GM21576 (cell line): ENCODE measurements at regions not wholly inside any gene's neighbourhood (a gene's known extent, or its start where the extent isn't known, plus 50 kb on each side); places are given as distances from the start of the nearest gene placed in this dataset.

Experiments
- ATAC-seq: cut with Tn5 transposase; IDR thresholded peaks from one replicate; pipeline ENCODE4 v1.9.1; 2021; ENCODE audit warnings: mild to moderate bottlenecking, moderate library complexity; ENCODE audit not compliant: unreplicated experiment

GRCh38 chr10:44807451-44807850 lies 103.7 kb upstream of the TMEM72 start:
- ATAC-seq: no peak

DNA sequence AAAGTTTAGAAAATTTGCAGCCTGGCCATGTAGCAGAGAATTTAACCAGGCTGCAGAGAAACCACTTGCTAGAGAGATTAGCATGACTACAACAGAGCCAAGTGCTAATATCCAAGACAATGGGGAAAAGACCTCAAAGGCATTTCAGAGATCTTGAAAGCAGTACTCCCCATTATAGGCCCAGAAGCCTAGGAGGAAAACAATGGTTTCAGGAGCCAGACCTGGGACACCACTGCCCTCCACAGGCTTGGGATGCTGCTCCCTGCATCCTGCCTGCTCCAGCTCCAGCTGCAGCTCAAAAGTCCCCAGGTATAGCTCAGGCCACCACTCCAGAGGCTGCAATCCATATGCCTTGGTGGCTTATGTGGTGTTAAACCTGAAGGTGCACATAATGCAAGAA lies 101.5 kb upstream of the TMEM72 start:
- ATAC-seq: no peak

DNA sequence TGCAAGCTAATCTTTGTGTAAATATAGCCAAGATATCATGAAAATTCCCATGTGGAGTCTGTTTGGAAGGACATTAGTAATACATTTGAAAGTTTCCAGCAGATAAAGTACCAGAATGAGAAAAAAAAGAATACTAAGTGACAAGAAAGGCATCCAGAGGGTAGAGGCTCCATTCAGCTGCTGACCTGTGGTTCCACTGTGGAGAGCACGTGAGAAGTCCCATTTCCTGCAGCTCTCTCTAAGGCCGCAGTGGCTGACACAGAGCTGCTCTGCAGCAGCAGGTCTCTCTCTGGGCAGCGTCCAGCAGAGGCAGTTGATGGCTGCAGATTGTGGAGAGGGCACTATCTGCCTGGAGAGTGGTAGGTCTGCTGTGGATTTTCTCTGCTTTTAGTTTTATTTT lies 100.1 kb upstream of the TMEM72 start:
- no peak for ATAC-seq

GRCh38 chr10:44813201-44813600 lies 97.9 kb upstream of the TMEM72 start:
- ATAC-seq: no peak

DNA sequence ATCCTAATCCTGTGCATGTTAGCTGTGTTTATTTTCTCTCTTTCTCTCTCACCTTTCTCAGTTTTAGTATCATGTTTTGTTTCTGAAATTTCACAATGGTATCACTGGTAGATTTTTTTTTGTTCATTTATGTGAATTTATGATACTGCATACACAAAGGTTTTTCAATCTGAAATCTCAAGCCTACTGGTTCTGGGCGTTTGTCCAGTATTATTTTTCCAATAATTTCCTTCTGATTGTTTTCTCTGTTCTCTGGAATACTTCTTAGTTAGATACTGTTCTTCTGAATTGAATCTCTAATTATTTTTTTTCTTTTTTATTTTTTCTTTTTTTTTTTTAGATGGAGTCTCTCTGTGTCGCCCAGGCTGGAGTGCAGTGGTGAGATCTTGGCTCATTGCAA lies 96.2 kb upstream of the TMEM72 start:
- ATAC-seq: no peak

- no peak for ATAC-seq
These were observed 93.0 kb upstream of the TMEM72 start for GRCh38 chr10:44818041-44818649.

- no peak for ATAC-seq
These were observed 92.4 kb upstream of the TMEM72 start for GRCh38 chr10:44818701-44819127.

- ATAC-seq: no peak
These were observed 91.0 kb upstream of the TMEM72 start for GRCh38 chr10:44820094-44820493.

DNA sequence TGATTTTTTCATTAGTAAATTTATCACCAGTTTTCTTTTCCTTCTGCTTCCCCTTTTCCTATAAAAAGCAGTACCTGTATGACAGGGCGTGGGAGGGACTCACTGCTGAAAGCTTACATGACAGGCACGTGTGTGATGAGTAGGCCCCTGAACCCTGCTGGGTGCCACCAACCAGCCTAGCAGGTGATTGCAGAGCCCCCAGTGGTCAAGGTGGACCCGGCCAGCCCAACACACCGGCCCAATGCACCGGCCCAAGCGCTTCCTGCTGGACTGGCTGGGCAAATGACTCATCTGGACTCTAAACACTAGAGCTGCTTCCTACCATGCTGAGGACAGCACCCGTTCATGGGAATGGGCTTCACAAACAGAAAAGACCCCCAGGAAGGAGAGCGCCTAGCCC lies 89.8 kb upstream of the TMEM72 start:
- no peak for ATAC-seq

DNA sequence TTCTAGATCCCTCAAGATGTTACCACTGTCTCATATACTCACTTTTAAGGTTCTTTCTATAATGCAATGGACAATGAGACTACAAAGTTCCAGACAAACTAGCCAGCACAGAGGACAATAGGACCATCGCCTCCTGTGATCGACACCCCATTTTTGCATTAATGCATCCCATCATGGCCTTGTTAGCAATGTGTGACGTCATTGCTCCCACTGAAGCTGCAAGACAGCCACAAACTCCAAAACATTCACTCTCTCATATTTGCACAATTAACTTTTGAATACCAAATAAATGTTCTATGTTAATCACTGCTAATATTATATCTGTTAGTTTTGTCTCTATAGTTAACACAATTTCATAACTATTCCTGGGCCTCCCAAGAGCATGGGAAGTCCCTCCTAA lies 88.8 kb upstream of the TMEM72 start:
- ATAC-seq: no peak

- ATAC-seq: no peak
These were observed 88.2 kb upstream of the TMEM72 start for GRCh38 chr10:44822966-44823365.

DNA sequence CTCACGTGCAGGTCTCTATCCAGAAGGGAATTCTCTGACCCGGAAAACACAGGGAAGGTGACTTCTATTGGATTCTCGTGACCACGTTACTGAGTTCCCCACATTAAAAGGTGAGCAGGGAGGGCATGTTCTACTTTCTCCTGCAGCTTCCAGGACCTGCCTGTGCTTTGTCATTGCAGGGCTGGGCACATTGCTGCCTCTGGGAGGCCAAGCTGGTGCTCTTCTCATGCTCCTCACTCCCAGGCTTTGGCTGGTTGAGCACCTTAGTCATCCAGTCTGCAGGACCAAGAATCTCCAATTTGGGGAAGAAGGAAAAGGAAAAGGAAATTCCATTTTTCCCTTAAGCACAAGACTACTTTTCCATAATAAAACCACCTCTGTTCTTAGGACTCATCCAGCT lies 86.5 kb upstream of the TMEM72 start:
- ATAC-seq: no peak

GRCh38 chr10:44827431-44828006 lies 83.6 kb upstream of the TMEM72 start:
- no peak for ATAC-seq

GRCh38 chr10:44828508-44829142 lies 82.5 kb upstream of the TMEM72 start:
- ATAC-seq: no peak

- ATAC-seq: no peak
These were observed 81.7 kb upstream of the TMEM72 start for GRCh38 chr10:44829426-44829825.

DNA sequence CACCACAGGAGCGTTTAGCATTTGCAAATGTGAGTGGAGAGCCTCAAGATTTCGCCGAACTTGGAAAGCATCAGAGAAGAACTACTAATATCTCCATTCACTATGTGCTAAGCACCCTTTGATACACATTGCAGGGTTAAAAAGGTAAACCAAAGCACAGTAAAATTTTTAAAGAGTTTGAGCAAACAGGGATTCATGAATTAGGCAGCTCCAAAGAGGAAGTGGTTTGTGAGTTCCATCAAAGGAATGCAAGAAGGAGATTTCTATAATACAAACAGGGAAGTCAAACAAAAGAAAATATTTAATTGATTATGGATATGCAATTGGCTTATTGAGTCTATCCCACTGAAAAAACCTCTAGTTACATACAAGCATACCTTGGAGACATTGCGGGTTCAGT lies 81.1 kb upstream of the TMEM72 start:
- ATAC-seq: no peak

DNA sequence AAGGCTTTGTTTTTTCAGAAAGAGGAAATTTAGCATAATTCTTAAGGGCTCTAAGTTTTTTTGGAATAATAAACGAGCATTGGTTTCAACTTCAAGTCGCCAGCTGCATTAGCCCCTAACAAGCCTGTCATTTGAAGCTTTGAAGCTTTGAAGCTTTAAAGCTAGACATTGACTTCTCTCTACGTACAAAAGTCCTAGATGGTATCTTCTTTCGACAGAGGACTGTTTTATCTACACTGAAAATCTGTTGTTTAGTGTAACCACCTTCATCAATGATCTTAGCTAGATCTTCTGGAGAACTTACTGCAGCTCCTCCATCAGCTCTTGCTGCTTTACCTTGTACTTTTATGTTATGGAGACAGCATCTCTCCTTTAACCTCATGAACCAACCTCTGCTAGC lies 79.6 kb upstream of the TMEM72 start:
- ATAC-seq: no peak

GRCh38 chr10:44832595-44833390 lies 78.3 kb upstream of the TMEM72 start:
- no peak for ATAC-seq

DNA sequence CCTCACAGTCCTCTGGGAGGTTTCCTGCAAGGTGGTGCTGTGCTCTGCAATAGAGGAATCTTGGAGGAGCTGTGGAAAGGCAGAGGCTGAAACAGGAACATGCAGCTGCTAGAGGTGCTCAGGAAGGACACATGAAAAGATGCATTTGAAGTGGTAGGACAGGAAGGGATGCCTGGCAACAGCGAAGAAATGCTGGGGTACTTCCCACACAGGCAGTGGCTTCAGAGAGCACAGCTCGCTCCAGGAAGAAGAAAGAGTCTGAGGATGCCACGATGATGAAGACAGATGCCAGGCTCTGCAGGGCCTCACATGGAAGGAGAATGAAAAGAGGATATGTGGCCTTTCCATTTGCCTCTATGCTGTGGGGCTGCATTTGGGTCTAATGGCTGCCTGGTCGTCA lies 77.0 kb upstream of the TMEM72 start:
- ATAC-seq: no peak

DNA sequence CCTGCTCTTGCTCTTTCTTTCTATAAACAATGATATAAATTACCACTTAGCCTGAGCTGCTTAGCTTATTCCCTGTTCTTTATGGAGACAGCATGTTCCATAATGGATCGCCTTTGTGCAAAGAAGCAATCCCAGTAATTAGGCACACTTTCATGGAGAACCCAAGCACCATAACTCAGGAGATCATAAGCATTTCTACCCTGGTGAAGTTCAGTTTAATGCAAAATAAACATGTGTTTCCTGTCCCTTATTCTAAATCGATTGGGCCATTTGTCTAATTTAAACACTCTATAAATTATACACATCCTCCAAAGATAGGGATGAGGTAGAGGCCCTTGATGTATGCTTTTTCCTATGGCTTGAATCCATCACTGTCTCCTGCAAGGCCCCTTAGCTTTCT lies 75.8 kb upstream of the TMEM72 start:
- no peak for ATAC-seq

- no peak for ATAC-seq
These were observed 67.7 kb upstream of the TMEM72 start for GRCh38 chr10:44843484-44843883.
